T-helper 1 cell (primary cell): ENCODE measurements at regions not wholly inside any gene's neighbourhood (a gene's known extent, or its start where the extent isn't known, plus 50 kb on each side); places are given as distances from the start of the nearest gene placed in this dataset.
"Not testable (repeated sequence)": the region's sequence is repeated elsewhere in the genome, so short reads cannot be mapped to it uniquely, and the experiment has no call there.

Experiments used
- DNase-seq, 5 donors: peaks; one replicate each; pipeline ENCODE4 v3.0.0-alpha.2; 2012 to 2020

GRCh38 chr7:50854247-50854646, 71.6 kb upstream of the GRB10 start:
- no peak for DNase-seq

GRCh38 chr7:50853311-50853710, 70.6 kb upstream of the GRB10 start:
- no peak for DNase-seq

GRCh38 chr7:50852901-50853300, 70.2 kb upstream of the GRB10 start:
- no peak for DNase-seq

- DNase-seq, result no peak
Measured at GRCh38 chr7:50851891-50852290, 69.2 kb upstream of the GRB10 start.

GRCh38 chr7:50851451-50851850, 68.8 kb upstream of the GRB10 start:
- no peak for DNase-seq

- no peak for DNase-seq
Measured at GRCh38 chr7:50849991-50850390, 67.3 kb upstream of the GRB10 start.

- no peak for DNase-seq
Measured at GRCh38 chr7:50848203-50848602, 65.5 kb upstream of the GRB10 start.

GRCh38 chr7:50844861-50845260, 62.2 kb upstream of the GRB10 start:
- DNase-seq, result not testable (repeated sequence)

- no peak for DNase-seq
Measured at GRCh38 chr7:50842041-50842440, 59.3 kb upstream of the GRB10 start.

GRCh38 chr7:50838675-50839377, 56.1 kb upstream of the GRB10 start:
- DNase-seq, result no peak

GRCh38 chr7:50837965-50838364, 55.3 kb upstream of the GRB10 start:
- no peak for DNase-seq

GRCh38 chr7:50836646-50837045, 54.0 kb upstream of the GRB10 start:
- no peak for DNase-seq

GRCh38 chr7:50835156-50835555, 52.5 kb upstream of the GRB10 start:
- no peak for DNase-seq

- DNase-seq, result no peak
Measured at GRCh38 chr7:50834679-50835078, 52.0 kb upstream of the GRB10 start.

- no peak for DNase-seq
Measured at GRCh38 chr7:50834031-50834535, 51.4 kb upstream of the GRB10 start.

- DNase-seq, result peak in 1 of 5 donors; percentile 76
Measured at GRCh38 chr7:50832744-50833143, 50.0 kb upstream of the GRB10 start.
